ENCODE measurements at regions not wholly inside any gene's neighbourhood (a gene's known extent, or its start where the extent isn't known, plus 50 kb on each side); places are given as distances from the start of the nearest gene placed in this dataset.

- Histone ChIP-seq H3K27me3 (ENCODE audit: control insufficient read depth, insufficient read depth, low read length) (no peaks in the 10 kb centered on the region), H3K27ac (ENCODE audit: low read depth, low read length) (no peak overlapping the region), H3K4me3 (ENCODE audit: low read depth, low read length) (no peak overlapping the region), H3K36me3 (ENCODE audit: control insufficient read depth, insufficient read depth, low read length) (no peaks in the 10 kb centered on the region), H3K4me1 (ENCODE audit: control insufficient read depth, insufficient read depth, low read length) (no peaks in the 10 kb centered on the region), H3K9me3 (ENCODE audit: control insufficient read depth, insufficient read depth, low read depth, low read length) (no peaks in the 10 kb centered on the region), H3K9ac (ENCODE audit: low read length) (no peak overlapping the region)
These were observed 232.6 kb upstream of the LRFN5 start for GRCh38 chr14:41374092-41374491.

GRCh38 chr14:41362139-41362538, 244.5 kb upstream of the LRFN5 start:
- Histone ChIP-seq H3K9ac (ENCODE audit: low read length) (no peak overlapping the region), H3K27me3 (ENCODE audit: control insufficient read depth, insufficient read depth, low read length) (no peaks in the 10 kb centered on the region), H3K27ac (ENCODE audit: low read depth, low read length) (no peak overlapping the region), H3K36me3 (ENCODE audit: control insufficient read depth, insufficient read depth, low read length) (no peaks in the 10 kb centered on the region), H3K4me1 (ENCODE audit: control insufficient read depth, insufficient read depth, low read length) (no peaks in the 10 kb centered on the region), H3K4me3 (ENCODE audit: low read depth, low read length) (no peak overlapping the region), H3K9me3 (ENCODE audit: control insufficient read depth, insufficient read depth, low read depth, low read length) (no peaks in the 10 kb centered on the region)

GRCh38 chr14:41360126-41360525, 246.6 kb upstream of the LRFN5 start:
- H3K4me1 ChIP-seq (ENCODE audit: control insufficient read depth, insufficient read depth, low read length), result no peaks in the 10 kb centered on the region
- H3K9me3 ChIP-seq (ENCODE audit: control insufficient read depth, insufficient read depth, low read depth, low read length), result no peaks in the 10 kb centered on the region
- H3K4me3 ChIP-seq (ENCODE audit: low read depth, low read length), result no peak overlapping the region
- H3K36me3 ChIP-seq (ENCODE audit: control insufficient read depth, insufficient read depth, low read length), result no peaks in the 10 kb centered on the region
- no peak overlapping the region for H3K27ac ChIP-seq (ENCODE audit: low read depth, low read length)
- H3K27me3 ChIP-seq (ENCODE audit: control insufficient read depth, insufficient read depth, low read length), result no peaks in the 10 kb centered on the region
- no peak overlapping the region for H3K9ac ChIP-seq (ENCODE audit: low read length)

- Histone ChIP-seq H3K27me3 (ENCODE audit: control insufficient read depth, insufficient read depth, low read length) (no peaks in the 10 kb centered on the region), H3K4me3 (ENCODE audit: low read depth, low read length) (no peak overlapping the region), H3K27ac (ENCODE audit: low read depth, low read length) (no peak overlapping the region), H3K36me3 (ENCODE audit: control insufficient read depth, insufficient read depth, low read length) (no peaks in the 10 kb centered on the region), H3K9me3 (ENCODE audit: control insufficient read depth, insufficient read depth, low read depth, low read length) (no peaks in the 10 kb centered on the region), H3K9ac (ENCODE audit: low read length) (no peak overlapping the region), H3K4me1 (ENCODE audit: control insufficient read depth, insufficient read depth, low read length) (no peaks in the 10 kb centered on the region)
These were observed 250.8 kb upstream of the LRFN5 start for GRCh38 chr14:41355866-41356265.

- no peak overlapping the region for H3K27ac ChIP-seq (ENCODE audit: low read depth, low read length)
- no peaks in the 10 kb centered on the region for H3K36me3 ChIP-seq (ENCODE audit: control insufficient read depth, insufficient read depth, low read length)
- no peaks in the 10 kb centered on the region for H3K9me3 ChIP-seq (ENCODE audit: control insufficient read depth, insufficient read depth, low read depth, low read length)
- H3K4me3 ChIP-seq (ENCODE audit: low read depth, low read length), result no peak overlapping the region
- H3K9ac ChIP-seq (ENCODE audit: low read length), result no peak overlapping the region
- H3K27me3 ChIP-seq (ENCODE audit: control insufficient read depth, insufficient read depth, low read length), result no peaks in the 10 kb centered on the region
- H3K4me1 ChIP-seq (ENCODE audit: control insufficient read depth, insufficient read depth, low read length), result no peaks in the 10 kb centered on the region
These were observed 256.2 kb upstream of the LRFN5 start for GRCh38 chr14:41350476-41350875.

- H3K9ac ChIP-seq (ENCODE audit: low read length), result no peak overlapping the region
- no peak overlapping the region for H3K4me3 ChIP-seq (ENCODE audit: low read depth, low read length)
These were observed 257.3 kb upstream of the LRFN5 start for GRCh38 chr14:41349289-41349910.

GRCh38 chr14:41343857-41344256, 262.8 kb upstream of the LRFN5 start:
- H3K36me3 ChIP-seq (ENCODE audit: control insufficient read depth, insufficient read depth, low read length), result no peaks in the 10 kb centered on the region

More at GRCh38 chr14:41349289-41349910, 257.3 kb upstream of the LRFN5 start:
- no peak overlapping the region for H3K27ac ChIP-seq (ENCODE audit: low read depth, low read length)
- H3K4me1 ChIP-seq (ENCODE audit: control insufficient read depth, insufficient read depth, low read length), result no peaks in the 10 kb centered on the region
- H3K9me3 ChIP-seq (ENCODE audit: control insufficient read depth, insufficient read depth, low read depth, low read length), result no peaks in the 10 kb centered on the region
- H3K27me3 ChIP-seq (ENCODE audit: control insufficient read depth, insufficient read depth, low read length), result no peaks in the 10 kb centered on the region
- no peaks in the 10 kb centered on the region for H3K36me3 ChIP-seq (ENCODE audit: control insufficient read depth, insufficient read depth, low read length)

GRCh38 chr14:41313196-41313595, 293.5 kb upstream of the LRFN5 start:
- Histone ChIP-seq H3K4me3 (ENCODE audit: low read depth, low read length) (no peak overlapping the region), H3K27ac (ENCODE audit: low read depth, low read length) (no peak overlapping the region), H3K27me3 (ENCODE audit: control insufficient read depth, insufficient read depth, low read length) (no peaks in the 10 kb centered on the region), H3K4me1 (ENCODE audit: control insufficient read depth, insufficient read depth, low read length) (no peaks in the 10 kb centered on the region), H3K36me3 (ENCODE audit: control insufficient read depth, insufficient read depth, low read length) (no peaks in the 10 kb centered on the region), H3K9ac (ENCODE audit: low read length) (no peak overlapping the region), H3K9me3 (ENCODE audit: control insufficient read depth, insufficient read depth, low read depth, low read length) (0 out of 2 replicates have a peak, but pooled peaks cover 3% of the 10 kb centered on the region)

More at GRCh38 chr14:41343857-41344256, 262.8 kb upstream of the LRFN5 start:
- H3K27me3 ChIP-seq (ENCODE audit: control insufficient read depth, insufficient read depth, low read length), result no peaks in the 10 kb centered on the region
- H3K4me3 ChIP-seq (ENCODE audit: low read depth, low read length), result no peak overlapping the region
- no peaks in the 10 kb centered on the region for H3K4me1 ChIP-seq (ENCODE audit: control insufficient read depth, insufficient read depth, low read length)
- H3K9ac ChIP-seq (ENCODE audit: low read length), result no peak overlapping the region
- H3K9me3 ChIP-seq (ENCODE audit: control insufficient read depth, insufficient read depth, low read depth, low read length), result 0 out of 2 replicates have a peak, but pooled peaks cover 3% of the 10 kb centered on the region
- H3K27ac ChIP-seq (ENCODE audit: low read depth, low read length), result no peak overlapping the region

GRCh38 chr14:41303506-41303905, 303.2 kb upstream of the LRFN5 start:
- no peak overlapping the region for H3K27ac ChIP-seq (ENCODE audit: low read depth, low read length)
- no peaks in the 10 kb centered on the region for H3K9me3 ChIP-seq (ENCODE audit: control insufficient read depth, insufficient read depth, low read depth, low read length)
- peaks cover 15% of the 10 kb centered on the region for H3K4me1 ChIP-seq (ENCODE audit: control insufficient read depth, insufficient read depth, low read length)
- no peak overlapping the region for H3K4me3 ChIP-seq (ENCODE audit: low read depth, low read length)
- no peaks in the 10 kb centered on the region for H3K27me3 ChIP-seq (ENCODE audit: control insufficient read depth, insufficient read depth, low read length)
- no peaks in the 10 kb centered on the region for H3K36me3 ChIP-seq (ENCODE audit: control insufficient read depth, insufficient read depth, low read length)
- no peak overlapping the region for H3K9ac ChIP-seq (ENCODE audit: low read length)

- Histone ChIP-seq H3K4me3 (ENCODE audit: low read depth, low read length) (no peak overlapping the region), H3K27me3 (ENCODE audit: control insufficient read depth, insufficient read depth, low read length) (no peaks in the 10 kb centered on the region), H3K36me3 (ENCODE audit: control insufficient read depth, insufficient read depth, low read length) (no peaks in the 10 kb centered on the region), H3K9ac (ENCODE audit: low read length) (no peak overlapping the region), H3K4me1 (ENCODE audit: control insufficient read depth, insufficient read depth, low read length) (peaks cover 15% of the 10 kb centered on the region), H3K27ac (ENCODE audit: low read depth, low read length) (no peak overlapping the region), H3K9me3 (ENCODE audit: control insufficient read depth, insufficient read depth, low read depth, low read length) (no peaks in the 10 kb centered on the region)
These were observed 303.9 kb upstream of the LRFN5 start for GRCh38 chr14:41302776-41303175.

- no peak overlapping the region for H3K9ac ChIP-seq (ENCODE audit: low read length)
These were observed 306.8 kb upstream of the LRFN5 start for GRCh38 chr14:41299924-41300323.

More at GRCh38 chr14:41299924-41300323, 306.8 kb upstream of the LRFN5 start:
- Histone ChIP-seq H3K9me3 (ENCODE audit: control insufficient read depth, insufficient read depth, low read depth, low read length) (no peaks in the 10 kb centered on the region), H3K4me1 (ENCODE audit: control insufficient read depth, insufficient read depth, low read length) (peaks cover 19% of the 10 kb centered on the region), H3K36me3 (ENCODE audit: control insufficient read depth, insufficient read depth, low read length) (no peaks in the 10 kb centered on the region), H3K27ac (ENCODE audit: low read depth, low read length) (no peak overlapping the region), H3K27me3 (ENCODE audit: control insufficient read depth, insufficient read depth, low read length) (no peaks in the 10 kb centered on the region), H3K4me3 (ENCODE audit: low read depth, low read length) (no peak overlapping the region)

All from HUES6 (cell line).